ENCODE measurements at regions not wholly inside any gene's neighbourhood (a gene's known extent, or its start where the extent isn't known, plus 50 kb on each side); places are given as distances from the start of the nearest gene placed in this dataset.
"Not testable (repeated sequence)": the region's sequence is repeated elsewhere in the genome, so short reads cannot be mapped to it uniquely, and the experiment has no call there.

- no peak for FAIRE-seq
- no peak overlapping the region for H2AFZ ChIP-seq (ENCODE audit: low read depth, low read length)
- H4K20me1 ChIP-seq (replicated peaks; ENCODE audit: control insufficient read depth, extremely low read depth, insufficient read depth, low read length) = no peaks in the 10 kb centered on the region
- no peaks in the 10 kb centered on the region for H3K27me3 ChIP-seq (ENCODE audit: control insufficient read depth in 2 of 2, insufficient read depth in 2 of 2, low read length in 2 of 2)
- H3K4me3 ChIP-seq (replicated peaks in 1 of 3; ENCODE audit: insufficient read depth in 1 of 3, low read depth in 1 of 3, low read length in 3 of 3) = no peak overlapping the region
- BruUV-seq (replicated peaks) = no TSS peak
- intact Hi-C loops (cut with micrococcal nuclease) (no loop called here), dilution Hi-C loops (cut with MboI; ENCODE audit: extremely low pct_ligation_motif_present, low sequenced_read_pairs) (no loop called here)
- no peak for DNase-seq (ENCODE audit: low read depth, low spot score)
- H3K79me2 ChIP-seq (ENCODE audit: control insufficient read depth, insufficient read depth, low read length) = no peaks in the 10 kb centered on the region
- TF ChIP-seq MYC (IDR thresholded peaks at IDR 0.05; ENCODE audit: low read depth, low read length) = no peak
- no peak for TF ChIP-seq POLR2AphosphoS5 (IDR thresholded peaks at IDR 0.05; ENCODE audit: insufficient read depth, low read depth, low read length)
- TF ChIP-seq POLR2A (IDR thresholded peaks at IDR 0.05; ENCODE audit: low read depth, low read length) = no peak
- no peak for TF ChIP-seq GATA2 (IDR thresholded peaks at IDR 0.05; ENCODE audit: insufficient read depth, insufficient read length, low read depth, low read length)
- no peak for TF ChIP-seq MAX (IDR thresholded peaks at IDR 0.05; ENCODE audit: insufficient read depth, insufficient read length)
- TF ChIP-seq EZH2 (IDR thresholded peaks at IDR 0.05; ENCODE audit: borderline replicate concordance, low read depth, low read length, severe bottlenecking) = no peak
- TF ChIP-seq JUN (IDR thresholded peaks at IDR 0.05; ENCODE audit: borderline replicate concordance, insufficient read depth, insufficient read length, low read depth) = no peak
- TF ChIP-seq CTCF (IDR thresholded peaks at IDR 0.05; ENCODE audit: extremely low read depth in 1 of 2, insufficient read depth in 1 of 2, low read depth in 1 of 2, low read length in 2 of 2) = no peak
- no peak for TF ChIP-seq FOS (IDR thresholded peaks at IDR 0.05; ENCODE audit: borderline replicate concordance, insufficient read depth, low read length)
- H3K4me2 ChIP-seq (ENCODE audit: insufficient read depth, low read length) = no peak overlapping the region
- no peaks in the 10 kb centered on the region for H3K9me3 ChIP-seq (replicated peaks; ENCODE audit: control insufficient read depth, insufficient read depth, low read length)
- peaks cover 25% of the 10 kb centered on the region for H3K4me1 ChIP-seq (ENCODE audit: control insufficient read depth, extremely low read depth, insufficient read depth, low read length)
- POLR2A ChIA-PET = no interaction called here
- H3K9ac ChIP-seq (replicated peaks; ENCODE audit: extremely low read depth, insufficient read depth, low read length) = no peak overlapping the region
- no peaks in the 10 kb centered on the region for H3K36me3 ChIP-seq (ENCODE audit: control insufficient read depth in 2 of 2, extremely low read depth in 1 of 2, insufficient read depth in 2 of 2, low read length in 2 of 2)
- CTCF ChIA-PET = no interaction called here
- H3K9me1 ChIP-seq (replicated peaks; ENCODE audit: control insufficient read depth, extremely low read depth, insufficient read depth, low read length) = no peaks in the 10 kb centered on the region
- peak overlapping the region; percentile 99 for H3K27ac ChIP-seq (ENCODE audit: insufficient read depth, low read depth, low read length)
These were observed 426.0 kb upstream of the DDI1 start for GRCh38 chr11:103610435-103610834.

- Histone ChIP-seq H3K4me1 (ENCODE audit: control insufficient read depth, extremely low read depth, insufficient read depth, low read length) (peaks cover 25% of the 10 kb centered on the region), H2AFZ (ENCODE audit: low read depth, low read length) (peak overlapping the region; percentile 71)
- H3K79me2 ChIP-seq (ENCODE audit: control insufficient read depth, insufficient read depth, low read length); H3K9ac ChIP-seq (replicated peaks; ENCODE audit: extremely low read depth, insufficient read depth, low read length); H4K20me1 ChIP-seq (replicated peaks; ENCODE audit: control insufficient read depth, extremely low read depth, insufficient read depth, low read length); H3K27ac ChIP-seq (ENCODE audit: insufficient read depth, low read depth, low read length); DNase-seq (ENCODE audit: low read depth, low spot score); H3K9me3 ChIP-seq (replicated peaks; ENCODE audit: control insufficient read depth, insufficient read depth, low read length); FAIRE-seq; H3K36me3 ChIP-seq (ENCODE audit: control insufficient read depth in 2 of 2, extremely low read depth in 1 of 2, insufficient read depth in 2 of 2, low read length in 2 of 2); H3K27me3 ChIP-seq (ENCODE audit: control insufficient read depth in 2 of 2, insufficient read depth in 2 of 2, low read length in 2 of 2); H3K4me3 ChIP-seq (replicated peaks in 1 of 3; ENCODE audit: insufficient read depth in 1 of 3, low read depth in 1 of 3, low read length in 3 of 3); dilution Hi-C loops (cut with MboI; ENCODE audit: extremely low pct_ligation_motif_present, low sequenced_read_pairs); H3K4me2 ChIP-seq (ENCODE audit: insufficient read depth, low read length); H3K9me1 ChIP-seq (replicated peaks; ENCODE audit: control insufficient read depth, extremely low read depth, insufficient read depth, low read length); POLR2A ChIA-PET; BruUV-seq (replicated peaks): not testable (repeated sequence)
- intact Hi-C loops (cut with micrococcal nuclease) = loop anchor here (1.0 kb wide), 1 partner anchor 48 kb away; no protein-coding TSS in a partner anchor
- CTCF ChIA-PET = interaction anchor here (1.6 kb wide), 1 partner anchor 12 kb away, joined by 5 read pairs; no protein-coding TSS in a partner anchor
These were observed 424.7 kb upstream of the DDI1 start for GRCh38 chr11:103611526-103612260.
